ENCODE measurements at regions not wholly inside any gene's neighbourhood (a gene's known extent, or its start where the extent isn't known, plus 50 kb on each side); places are given as distances from the start of the nearest gene placed in this dataset.

- no peaks in the 10 kb centered on the region for H3K27me3 ChIP-seq (replicated peaks)
- DNase-seq = no peak
- no peaks in the 10 kb centered on the region for H3K36me3 ChIP-seq (replicated peaks)
- TF ChIP-seq CTCF (IDR thresholded peaks at IDR 0.05; ENCODE audit: low read depth, low read length, missing control alignments) = no peak
- in situ Hi-C loops (cut with HindIII; ENCODE audit: low pct_ligation_motif_present, low sequenced_read_pairs) = no loop called here
- H3K4me3 ChIP-seq (ENCODE audit: low read depth, low read length) = no peak overlapping the region
- no peak overlapping the region for H3K27ac ChIP-seq
These were observed 853.5 kb upstream of the TMPRSS15 start for GRCh38 chr21:19256934-19257660.

- Histone ChIP-seq H3K36me3 (replicated peaks) (no peaks in the 10 kb centered on the region), H3K4me3 (ENCODE audit: low read depth, low read length) (no peak overlapping the region), H3K27me3 (replicated peaks) (no peaks in the 10 kb centered on the region), H3K27ac (no peak overlapping the region)
- TF ChIP-seq CTCF (IDR thresholded peaks at IDR 0.05; ENCODE audit: low read depth, low read length, missing control alignments) = no peak
- in situ Hi-C loops (cut with HindIII; ENCODE audit: low pct_ligation_motif_present, low sequenced_read_pairs) = no loop called here
- no peak for DNase-seq
These were observed 858.3 kb upstream of the TMPRSS15 start for GRCh38 chr21:19261731-19262376.

- Histone ChIP-seq H3K4me3 (ENCODE audit: low read depth, low read length) (no peak overlapping the region), H3K36me3 (replicated peaks) (no peaks in the 10 kb centered on the region), H3K27ac (no peak overlapping the region), H3K27me3 (replicated peaks) (no peaks in the 10 kb centered on the region)
- no peak for DNase-seq
- no peak for TF ChIP-seq CTCF (IDR thresholded peaks at IDR 0.05; ENCODE audit: low read depth, low read length, missing control alignments)
- in situ Hi-C loops (cut with HindIII; ENCODE audit: low pct_ligation_motif_present, low sequenced_read_pairs) = no loop called here
These were observed 863.1 kb upstream of the TMPRSS15 start for GRCh38 chr21:19266636-19267035.

- no peak for TF ChIP-seq CTCF (IDR thresholded peaks at IDR 0.05; ENCODE audit: low read depth, low read length, missing control alignments)
- Histone ChIP-seq H3K4me3 (ENCODE audit: low read depth, low read length) (no peak overlapping the region), H3K27ac (no peak overlapping the region), H3K27me3 (replicated peaks) (no peaks in the 10 kb centered on the region), H3K36me3 (replicated peaks) (no peaks in the 10 kb centered on the region)
- in situ Hi-C loops (cut with HindIII; ENCODE audit: low pct_ligation_motif_present, low sequenced_read_pairs) = no loop called here
- no peak for DNase-seq
These were observed 865.1 kb upstream of the TMPRSS15 start for GRCh38 chr21:19268686-19269085.

- H3K4me3 ChIP-seq (ENCODE audit: low read depth, low read length) = no peak overlapping the region
- in situ Hi-C loops (cut with HindIII; ENCODE audit: low pct_ligation_motif_present, low sequenced_read_pairs) = no loop called here
- TF ChIP-seq CTCF (IDR thresholded peaks at IDR 0.05; ENCODE audit: low read depth, low read length, missing control alignments) = no peak
These were observed 871.5 kb upstream of the TMPRSS15 start for GRCh38 chr21:19275065-19275464.

More at GRCh38 chr21:19275065-19275464, 871.5 kb upstream of the TMPRSS15 start:
- Histone ChIP-seq H3K36me3 (replicated peaks) (no peaks in the 10 kb centered on the region), H3K27me3 (replicated peaks) (no peaks in the 10 kb centered on the region), H3K27ac (no peak overlapping the region)
- DNase-seq = no peak
